DMS153 treated with DMSO at 0.1 percent for 48 hours (cell line): ENCODE measurements at regions not wholly inside any gene's neighbourhood (a gene's known extent, or its start where the extent isn't known, plus 50 kb on each side); places are given as distances from the start of the nearest gene placed in this dataset.
"Not testable (repeated sequence)": the region's sequence is repeated elsewhere in the genome, so short reads cannot be mapped to it uniquely, and the experiment has no call there.

ENCODE experiments used
- DNase-seq: peaks from one replicate; lab custom pipeline; 2025; ENCODE audit not compliant: unreplicated experiment; lab: John Stamatoyannopoulos, UW

GRCh38 chr6:166846446-166847142, 109.8 kb downstream of the RNASET2 start:
- DNase-seq, result not testable (repeated sequence)

DNA sequence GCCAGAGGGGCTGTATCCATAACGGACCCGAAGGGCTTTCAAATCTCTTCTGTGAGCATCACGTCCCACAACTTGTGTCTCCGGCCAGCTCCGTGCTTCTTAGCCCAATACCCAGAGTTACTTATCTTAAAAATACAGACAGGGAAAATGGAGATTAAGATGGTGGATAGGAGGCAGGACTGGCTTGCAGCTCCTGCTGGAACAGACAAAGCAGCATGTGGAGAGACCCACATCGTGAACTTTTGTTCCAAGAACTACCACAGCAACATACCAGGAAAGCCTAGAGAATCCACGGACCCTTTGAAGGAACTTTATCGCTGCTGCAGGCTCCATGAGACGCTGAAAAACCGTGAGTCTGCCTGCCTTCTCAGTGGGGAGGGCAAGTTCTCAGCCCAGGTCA, 113.7 kb downstream of the RNASET2 start:
- no peak for DNase-seq

DNA sequence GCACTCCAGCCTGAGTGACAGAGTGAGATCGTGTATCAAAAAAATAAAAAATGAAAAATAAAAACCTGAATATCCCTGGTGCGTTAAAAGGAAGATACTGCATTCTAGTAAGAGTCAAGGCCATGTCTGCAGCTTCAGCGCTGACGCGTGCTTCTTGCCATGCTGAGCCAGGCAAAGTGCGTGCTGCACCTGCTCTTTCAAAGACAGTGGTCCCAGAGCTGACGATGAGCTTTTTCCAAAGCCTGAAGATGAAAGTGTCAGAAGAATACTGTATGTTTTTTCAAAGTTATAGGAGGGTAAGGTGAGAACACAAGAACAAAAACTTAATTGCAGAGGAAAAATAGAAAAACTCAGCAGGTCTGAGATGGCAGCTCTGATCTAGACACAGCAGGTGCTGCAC, 115.1 kb downstream of the RNASET2 start:
- no peak for DNase-seq

DNA sequence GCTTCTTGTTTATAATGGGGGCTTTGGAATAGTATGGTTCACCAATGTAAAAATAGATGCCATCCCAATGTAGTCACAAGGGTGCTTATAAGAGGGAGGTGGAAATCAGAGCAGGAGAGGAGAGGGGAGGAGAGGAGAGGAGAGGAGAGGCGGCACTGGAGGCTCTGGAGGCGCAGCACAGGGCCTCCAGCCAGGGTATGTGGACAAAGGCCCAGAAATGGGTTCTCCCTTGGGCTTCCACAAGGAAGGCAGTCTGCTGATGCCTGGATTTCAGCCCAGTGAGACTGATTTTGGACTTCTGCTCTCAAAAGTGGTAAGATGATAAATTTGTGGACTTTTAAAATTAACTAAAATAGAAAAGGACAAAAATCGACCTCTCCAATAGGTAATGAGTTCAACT, 116.8 kb downstream of the RNASET2 start:
- no peak for DNase-seq

DNA sequence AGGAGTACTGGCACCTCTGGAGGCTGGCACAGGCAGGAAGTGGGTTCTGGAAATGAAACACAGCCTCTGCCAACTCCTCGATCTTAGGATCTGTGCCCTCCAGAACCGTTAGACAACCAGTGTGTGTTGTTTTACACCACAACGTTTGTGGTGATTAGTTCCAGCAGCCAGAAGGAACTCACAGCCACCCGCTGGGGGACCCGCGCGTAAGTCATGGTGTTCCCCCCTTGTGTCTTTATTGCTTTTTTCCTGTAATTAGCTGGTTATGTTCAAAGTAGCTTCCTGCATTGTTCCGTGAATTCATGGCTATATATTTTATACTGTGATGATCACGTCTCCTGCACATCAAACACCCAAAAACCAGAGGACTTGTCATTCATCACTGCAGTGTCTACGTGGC, 117.4 kb downstream of the RNASET2 start:
- DNase-seq, result no peak

- DNase-seq, result no peak
Observed at GRCh38 chr6:166836785-166837718, 119.3 kb downstream of the RNASET2 start.

DNA sequence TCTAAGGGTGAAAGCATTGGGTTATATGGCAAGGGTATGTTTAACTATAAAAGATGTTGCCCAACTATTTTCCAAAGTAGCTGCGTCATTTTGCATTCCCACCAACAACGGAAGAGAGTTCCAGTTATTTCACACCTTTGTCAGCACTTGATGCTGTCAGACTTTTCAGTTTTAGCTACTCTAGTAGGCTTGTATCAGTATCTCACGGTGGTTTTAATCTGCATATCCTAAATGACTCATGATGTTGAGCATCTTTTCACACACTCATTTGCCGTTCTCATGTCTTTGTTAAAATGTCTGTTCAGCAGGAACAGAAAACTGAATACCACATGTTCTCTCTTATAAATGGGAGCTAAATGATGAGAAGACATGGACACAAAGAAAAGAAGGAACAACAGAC, 122.3 kb downstream of the RNASET2 start:
- no peak for DNase-seq

DNA sequence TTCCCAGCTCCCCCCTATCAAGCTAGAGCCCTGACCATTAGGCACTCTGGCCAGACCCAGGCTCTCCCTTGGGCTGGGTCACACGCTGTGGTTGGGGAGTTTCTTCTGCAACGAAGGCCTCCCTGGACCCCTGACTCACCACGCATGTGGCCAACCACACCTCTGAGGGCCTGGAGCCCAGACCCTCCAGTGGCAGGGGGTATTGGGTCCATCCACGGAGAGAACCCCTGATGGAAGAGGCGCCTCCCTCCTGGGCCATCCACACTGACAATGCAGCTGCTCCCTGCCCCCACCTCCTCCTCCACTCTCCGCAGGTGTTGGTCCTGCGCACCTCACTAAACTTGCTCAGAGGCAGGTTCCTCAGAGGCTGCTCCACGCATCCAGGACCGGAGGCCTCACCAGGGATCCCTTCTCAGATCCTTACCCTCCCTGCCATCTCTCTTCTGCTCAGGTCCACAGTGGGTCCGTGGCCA, 125.4 kb downstream of the RNASET2 start:
- DNase-seq, result no peak

DNA sequence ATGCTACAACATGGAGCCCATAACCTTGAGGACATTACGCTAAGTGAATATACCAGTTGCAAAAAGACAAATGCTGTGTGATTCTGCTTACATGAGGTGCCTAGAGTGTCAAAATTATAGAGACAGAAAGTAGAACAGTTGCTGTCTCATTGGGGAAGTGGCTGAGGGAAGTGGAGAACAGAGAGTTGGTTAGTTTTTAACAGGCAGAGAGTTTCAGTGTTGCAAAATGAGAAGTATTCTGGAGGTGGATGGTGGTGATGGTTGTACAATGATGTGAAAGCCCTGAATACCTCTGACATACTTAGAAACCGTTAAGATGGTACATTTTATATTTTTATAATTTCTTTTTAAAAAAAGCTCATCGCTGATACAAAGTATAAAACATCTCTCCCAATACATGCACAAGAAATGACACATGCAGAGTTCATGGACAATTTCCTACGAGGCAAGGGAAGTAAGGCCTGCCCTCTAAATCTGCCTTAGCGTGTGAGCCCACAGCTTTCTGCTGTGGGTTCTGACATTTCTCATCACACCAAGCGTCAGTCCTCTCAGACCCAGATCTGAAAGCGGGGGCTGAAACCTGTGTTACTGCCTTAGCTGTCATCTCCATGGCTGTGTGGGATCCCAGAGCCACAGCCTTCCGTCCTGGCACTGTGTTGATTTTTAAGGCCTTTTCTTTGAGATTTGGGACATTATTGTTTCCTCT, 126.0 kb downstream of the RNASET2 start:
- DNase-seq, result no peak

DNA sequence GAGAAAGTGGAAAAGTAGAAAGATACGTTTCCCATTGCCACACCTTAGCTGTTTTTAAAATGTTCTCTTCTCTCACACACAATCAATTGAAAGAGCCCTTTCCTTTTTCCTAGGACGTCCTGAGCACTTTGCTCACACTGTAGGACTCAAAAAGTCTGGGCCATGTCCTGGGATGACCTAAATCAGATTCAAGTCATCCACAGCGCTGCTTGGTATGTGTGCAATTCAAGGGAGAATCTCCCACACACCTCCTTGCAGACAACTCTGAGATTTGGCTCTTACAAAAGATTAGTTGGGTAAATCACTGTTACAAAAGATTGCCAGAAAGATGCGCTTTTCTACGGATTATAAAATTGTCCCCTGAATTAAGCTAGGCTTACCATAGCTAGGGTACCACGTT, 130.1 kb downstream of the RNASET2 start:
- DNase-seq, result no peak

DNA sequence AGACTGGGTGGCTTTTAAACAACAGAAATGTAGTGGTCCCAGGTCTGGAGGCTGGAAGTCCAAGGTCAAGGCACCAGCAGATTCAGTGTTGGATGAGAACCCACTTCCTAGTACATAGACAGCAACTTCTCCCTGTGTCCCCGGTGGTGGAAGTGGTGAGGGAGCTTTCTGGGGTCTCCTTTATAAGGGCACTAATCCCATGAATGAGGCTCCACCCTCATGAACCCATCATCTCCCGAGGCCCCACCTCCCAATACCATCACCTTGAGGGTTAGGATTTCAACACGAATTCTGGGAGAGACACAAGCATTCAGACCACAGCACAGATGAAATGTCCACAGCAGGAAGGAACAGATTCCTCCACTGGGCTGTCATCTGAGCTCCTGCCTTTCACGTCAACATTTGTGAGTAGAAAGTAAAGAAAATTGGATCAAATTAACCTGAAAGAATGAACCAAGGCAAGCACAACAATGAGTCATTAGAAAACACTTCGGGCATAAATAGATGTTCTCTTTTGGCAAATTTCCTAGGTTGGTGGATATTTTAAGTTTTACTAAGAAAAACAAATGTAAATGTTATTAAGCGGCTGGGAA, 130.7 kb downstream of the RNASET2 start:
- DNase-seq, result no peak

GRCh38 chr6:166824880-166825250, 131.5 kb downstream of the RNASET2 start:
- no peak for DNase-seq

DNA sequence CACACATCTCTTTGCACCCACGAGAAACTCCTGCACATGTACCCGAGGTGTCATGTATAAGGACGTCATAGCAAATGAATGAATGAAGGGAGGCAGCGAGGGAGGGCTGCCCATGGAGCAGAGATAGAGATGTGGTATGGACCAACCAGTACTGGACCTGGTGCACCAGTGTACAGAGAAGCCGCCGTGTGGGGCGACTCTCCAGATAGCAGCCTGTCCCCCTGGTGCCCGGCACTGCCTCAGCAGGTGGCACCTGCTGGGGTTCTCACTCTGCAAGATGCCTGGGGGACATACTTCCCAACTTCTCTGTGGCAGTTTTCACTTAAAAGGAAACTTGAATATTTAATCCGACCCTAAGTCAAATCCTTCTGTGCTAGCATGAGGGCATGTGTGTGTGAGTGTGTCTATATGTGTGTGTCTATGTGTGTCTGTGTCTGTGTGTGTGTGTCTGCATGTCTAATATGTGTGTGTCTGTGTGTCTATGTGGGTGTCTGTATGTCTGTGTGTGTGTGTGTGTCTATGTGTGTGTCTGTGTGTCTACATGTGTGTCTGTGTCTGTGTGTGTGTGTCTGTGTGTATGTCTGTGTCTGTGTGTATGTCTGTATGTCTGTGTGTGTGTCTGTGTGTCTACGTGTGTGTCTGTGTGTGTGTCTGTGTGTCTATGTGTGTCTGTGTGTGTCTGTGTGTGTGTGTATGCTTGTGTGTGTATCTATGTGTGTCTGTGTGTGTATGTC, 132.0 kb downstream of the RNASET2 start:
- no peak for DNase-seq

DNA sequence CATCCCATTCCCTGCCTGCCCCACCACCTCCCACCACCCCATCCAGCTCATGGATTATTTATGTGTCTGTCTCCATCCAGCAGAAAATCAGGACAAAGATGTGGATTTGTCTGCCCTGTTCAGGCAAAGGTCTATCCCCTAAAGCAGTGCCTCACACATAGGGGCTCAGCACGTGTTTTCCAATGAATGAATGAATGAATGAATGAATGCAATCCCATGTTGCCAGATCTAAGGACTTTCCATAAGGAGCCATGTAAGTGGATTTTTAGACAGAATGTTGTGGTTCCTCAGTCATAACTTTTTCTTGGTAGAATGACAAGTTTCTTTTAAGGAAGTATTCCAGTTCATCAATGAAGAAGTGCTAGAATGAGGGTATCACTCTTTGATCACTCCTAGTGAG, 133.7 kb downstream of the RNASET2 start:
- DNase-seq, result no peak

- no peak for DNase-seq
Observed at GRCh38 chr6:166820483-166820882, 135.9 kb downstream of the RNASET2 start.

GRCh38 chr6:166820070-166820469, 136.3 kb downstream of the RNASET2 start:
- DNase-seq, result no peak

GRCh38 chr6:166815629-166816028, 140.7 kb downstream of the RNASET2 start:
- DNase-seq, result no peak

- no peak for DNase-seq
Observed at GRCh38 chr6:166814390-166814789, 142.0 kb downstream of the RNASET2 start.

GRCh38 chr6:166813461-166813860, 142.9 kb downstream of the RNASET2 start:
- DNase-seq, result no peak

- no peak for DNase-seq
Observed at GRCh38 chr6:166810864-166811263, 145.5 kb downstream of the RNASET2 start.

DNA sequence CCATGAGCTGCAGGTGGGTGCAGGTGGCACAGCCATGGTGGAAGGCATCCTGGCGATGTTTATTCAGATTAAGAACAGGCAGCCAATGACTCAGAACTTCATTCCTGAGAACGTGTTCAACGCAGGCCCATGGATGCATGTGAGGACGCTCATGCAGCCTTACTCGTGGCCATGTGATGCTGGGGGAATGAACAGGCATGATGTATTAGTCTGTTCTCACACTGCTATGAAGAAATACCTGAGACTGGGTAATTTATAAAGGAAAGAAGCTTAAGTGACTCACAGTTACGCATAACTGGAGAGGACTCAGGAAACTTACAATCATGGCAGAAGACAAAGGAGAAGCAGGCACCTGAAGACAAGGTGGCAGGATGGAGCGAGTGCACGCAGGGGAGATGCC, 146.6 kb downstream of the RNASET2 start:
- DNase-seq, result no peak
